Activated naive CD8-positive, alpha-beta T cell (primary cell): ENCODE measurements at regions not wholly inside any gene's neighbourhood (a gene's known extent, or its start where the extent isn't known, plus 50 kb on each side); places are given as distances from the start of the nearest gene placed in this dataset.
"Not testable (repeated sequence)": the region's sequence is repeated elsewhere in the genome, so short reads cannot be mapped to it uniquely, and the experiment has no call there.

Experiments used
- H3K27ac Mint-ChIP-seq: one replicate; pipeline ENCODE4 v1.8.0; 2021; ENCODE audit warnings: mixed read lengths
- H3K27me3 Mint-ChIP-seq: one replicate; pipeline ENCODE4 v1.8.0; 2021; ENCODE audit warnings: mixed read lengths
- H3K36me3 Mint-ChIP-seq: one replicate; pipeline ENCODE4 v1.8.0; 2021; ENCODE audit warnings: mixed read lengths
- H3K4me1 Mint-ChIP-seq: one replicate; pipeline ENCODE4 v1.8.0; 2021; ENCODE audit warnings: low read depth, mixed read lengths
- H3K4me3 Mint-ChIP-seq: one replicate; pipeline ENCODE4 v1.8.0; 2021; ENCODE audit warnings: mild to moderate bottlenecking, mixed read lengths
- H3K9me3 Mint-ChIP-seq: one replicate; pipeline ENCODE4 v1.8.0; 2021; ENCODE audit warnings: low read depth, mixed read lengths

DNA sequence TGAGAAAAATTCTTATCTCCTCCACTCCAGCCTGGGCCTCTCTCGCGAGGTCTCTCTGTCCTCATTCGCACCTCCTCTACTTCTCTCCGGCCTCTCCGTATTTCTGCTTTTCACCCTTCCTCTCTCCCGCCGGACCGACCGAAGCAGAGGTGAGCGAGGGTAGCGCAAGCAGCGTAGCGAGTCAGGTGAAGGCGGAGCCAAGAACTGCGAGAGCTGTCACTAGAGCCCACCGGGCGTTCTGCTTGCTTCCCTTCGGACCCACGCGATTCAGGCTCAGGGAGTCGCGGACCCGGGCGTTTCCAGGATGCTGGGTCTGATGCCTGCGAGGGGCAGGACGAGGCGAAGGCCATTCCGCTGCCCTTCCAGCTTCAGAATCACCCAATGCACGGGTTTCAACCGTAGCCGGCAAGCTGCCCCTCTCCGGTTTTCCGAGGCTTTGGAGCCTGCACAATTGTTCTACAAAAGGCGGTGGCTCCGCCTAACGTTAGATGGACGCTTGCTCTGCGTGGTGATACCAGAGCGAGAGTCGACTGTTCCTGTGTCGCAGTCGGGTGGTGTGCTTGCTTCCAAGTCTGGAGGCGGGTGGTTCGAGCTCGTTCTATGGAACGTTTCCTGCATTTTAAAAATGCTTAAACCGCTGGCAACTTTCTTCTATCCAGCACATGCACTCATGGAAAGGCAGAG, 310.2 kb downstream of the FAM72C start:
- peaks cover 5% of the 10 kb centered on the region for H3K36me3 Mint-ChIP-seq
- peaks cover 73% of the 10 kb centered on the region for H3K27me3 Mint-ChIP-seq
- H3K9me3 Mint-ChIP-seq: peaks cover 9% of the 10 kb centered on the region
- peaks cover 11% of the 10 kb centered on the region for H3K4me1 Mint-ChIP-seq
- H3K4me3 Mint-ChIP-seq: peak overlapping the region; percentile 82
- H3K27ac Mint-ChIP-seq: no peak overlapping the region

DNA sequence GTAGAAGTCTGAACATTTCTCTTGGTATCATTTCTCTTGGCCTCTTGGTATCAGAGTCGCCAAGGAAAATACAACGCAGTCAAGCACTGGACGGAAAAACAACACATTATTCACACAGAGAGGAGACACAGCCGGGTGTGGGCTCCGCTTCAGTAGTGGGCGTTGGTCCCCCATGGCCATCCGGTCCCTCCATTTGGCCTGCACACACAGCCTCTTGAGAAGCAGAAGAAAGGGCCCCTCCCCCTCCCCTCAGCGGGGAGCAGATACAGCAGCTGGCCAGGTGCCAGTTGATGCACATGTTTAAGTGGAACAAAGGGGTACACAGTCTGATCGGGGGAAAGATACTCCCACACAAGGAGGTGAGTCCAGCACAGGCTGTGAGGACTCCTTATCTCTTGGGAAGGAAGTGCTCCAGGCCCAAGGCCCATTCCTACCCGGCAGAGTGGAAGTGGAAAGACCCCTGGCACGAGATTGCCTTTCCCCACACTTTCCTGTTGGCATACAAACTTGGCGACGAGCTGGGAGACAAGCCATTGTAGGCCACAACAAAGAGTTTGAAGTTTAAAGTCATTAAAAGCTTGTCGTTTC, 311.3 kb downstream of the FAM72C start:
- Mint-ChIP-seq H3K9me3 (peaks cover 17% of the 10 kb centered on the region), H3K36me3 (peaks cover 6% of the 10 kb centered on the region), H3K27ac (no peak overlapping the region), H3K4me3 (peak overlapping the region; percentile 28), H3K27me3 (peaks cover 71% of the 10 kb centered on the region), H3K4me1 (peaks cover 11% of the 10 kb centered on the region)

DNA sequence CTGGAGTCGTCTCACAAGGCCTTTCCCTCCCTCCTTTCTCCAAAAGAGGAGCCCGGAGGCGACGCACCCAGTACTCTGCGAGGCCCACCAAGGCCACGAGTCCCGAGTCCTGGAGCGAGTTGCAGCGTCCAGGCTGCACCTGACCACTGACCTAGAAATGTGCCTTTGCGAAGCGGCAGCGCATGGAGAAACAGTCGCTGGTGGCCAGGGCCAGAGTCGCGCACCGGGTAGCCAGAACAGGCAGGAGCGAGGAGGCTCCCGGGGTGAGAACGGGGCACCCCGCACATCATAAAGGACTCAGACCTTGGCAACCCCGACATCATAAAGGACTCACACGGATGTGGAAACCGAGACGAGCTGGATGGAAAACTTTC, 318.4 kb downstream of the FAM72C start:
- Mint-ChIP-seq H3K36me3 (peaks cover 6% of the 10 kb centered on the region), H3K9me3 (peaks cover 21% of the 10 kb centered on the region), H3K27ac (no peak overlapping the region), H3K4me1 (no peaks in the 10 kb centered on the region), H3K27me3 (peaks cover 65% of the 10 kb centered on the region), H3K4me3 (no peak overlapping the region)

DNA sequence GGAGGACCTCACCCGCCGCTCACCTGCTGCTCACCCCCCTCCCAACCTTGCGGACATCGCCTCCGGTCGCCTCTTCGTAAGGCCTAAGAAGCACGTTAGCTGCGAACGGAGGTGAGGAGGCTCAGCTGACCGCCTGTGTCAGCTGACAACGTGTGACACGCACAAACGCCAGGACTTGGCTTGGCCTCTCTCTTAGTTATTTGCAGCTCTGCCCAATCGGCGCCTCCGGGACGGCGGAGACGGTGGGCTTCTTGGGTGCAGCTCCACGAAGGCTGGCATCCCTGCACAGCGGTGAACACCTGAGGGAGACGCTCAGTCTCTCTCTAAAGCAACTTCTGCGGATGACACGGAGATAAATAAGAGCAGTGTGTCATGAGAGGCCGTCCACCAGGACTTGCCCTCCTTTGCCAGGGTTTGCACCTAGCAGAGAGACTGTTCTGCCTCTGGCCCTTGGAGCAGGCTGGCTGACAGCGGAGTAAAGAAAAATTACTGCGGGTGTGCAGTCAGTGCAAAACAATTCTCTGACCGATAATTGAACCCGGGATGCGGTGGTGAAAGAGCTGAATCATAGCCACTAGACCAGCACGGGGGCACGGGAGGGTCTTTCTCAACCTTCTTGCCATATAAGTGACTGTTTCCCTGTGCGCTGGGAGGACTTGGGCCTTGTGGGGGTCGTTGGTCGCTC, 318.9 kb downstream of the FAM72C start:
- H3K27me3 Mint-ChIP-seq: peaks cover 63% of the 10 kb centered on the region
- H3K9me3 Mint-ChIP-seq: peaks cover 20% of the 10 kb centered on the region
- H3K4me1 Mint-ChIP-seq: no peaks in the 10 kb centered on the region
- no peak overlapping the region for H3K4me3 Mint-ChIP-seq
- no peak overlapping the region for H3K27ac Mint-ChIP-seq
- peaks cover 5% of the 10 kb centered on the region for H3K36me3 Mint-ChIP-seq

DNA sequence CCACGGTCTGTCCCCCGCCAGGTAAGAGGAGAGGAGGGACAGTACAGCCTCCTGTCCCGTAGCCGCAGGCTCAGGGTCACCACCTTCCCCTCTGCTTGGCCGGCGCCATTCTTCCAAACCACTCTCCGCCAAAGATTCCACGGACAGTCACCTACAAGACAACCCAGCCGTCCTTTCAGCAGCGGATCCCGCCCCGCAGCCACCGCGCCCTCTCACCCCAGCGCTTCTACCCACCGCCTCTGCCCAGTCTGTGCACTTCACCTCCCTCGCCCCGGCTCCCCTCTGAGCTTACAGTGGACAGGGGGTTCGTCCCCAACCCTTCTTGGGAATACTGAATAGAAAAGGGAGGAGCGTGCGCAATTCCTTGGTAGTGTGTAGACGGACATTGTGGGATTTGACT, 319.6 kb downstream of the FAM72C start:
- H3K27ac Mint-ChIP-seq: no peak overlapping the region
- H3K27me3 Mint-ChIP-seq: peaks cover 61% of the 10 kb centered on the region
- no peaks in the 10 kb centered on the region for H3K4me1 Mint-ChIP-seq
- no peak overlapping the region for H3K4me3 Mint-ChIP-seq
- H3K36me3 Mint-ChIP-seq: peaks cover 3% of the 10 kb centered on the region
- H3K9me3 Mint-ChIP-seq: peaks cover 15% of the 10 kb centered on the region

DNA sequence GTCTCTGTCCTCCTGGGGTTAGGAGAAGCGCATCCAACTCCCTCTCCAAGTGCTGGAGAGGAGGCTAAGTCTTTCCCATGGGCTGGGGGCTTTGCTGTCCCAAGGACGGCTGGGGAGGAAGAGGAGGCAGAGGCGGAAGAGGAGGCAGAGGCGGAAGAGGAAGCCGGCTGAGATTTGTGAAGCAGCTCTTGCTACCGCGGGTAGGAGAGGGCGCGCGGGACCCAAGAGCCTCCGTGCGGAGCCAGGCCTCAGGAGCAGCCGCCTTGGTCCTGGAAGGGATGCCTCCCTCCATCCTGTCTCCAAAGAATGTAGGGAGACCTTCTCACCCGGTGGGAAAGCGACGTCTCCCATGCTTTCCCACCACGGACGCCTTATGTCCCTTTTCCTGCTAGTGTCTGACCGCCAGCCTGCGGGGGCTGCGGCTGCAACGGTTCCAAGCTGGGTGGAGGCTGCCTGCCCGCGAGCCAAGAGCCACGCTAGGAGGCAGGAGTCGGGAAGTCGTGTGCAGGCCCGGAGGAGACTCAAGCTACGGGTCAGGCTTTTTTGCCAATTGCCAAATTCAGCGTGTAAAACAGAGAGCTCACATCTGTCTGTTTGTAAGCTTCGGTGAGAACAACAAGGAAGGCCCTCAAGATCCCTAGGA, 320.3 kb downstream of the FAM72C start:
- Mint-ChIP-seq H3K9me3 (peaks cover 14% of the 10 kb centered on the region), H3K4me1 (no peaks in the 10 kb centered on the region), H3K27me3 (peaks cover 57% of the 10 kb centered on the region), H3K36me3 (peaks cover 3% of the 10 kb centered on the region), H3K4me3 (no peak overlapping the region), H3K27ac (no peak overlapping the region)

DNA sequence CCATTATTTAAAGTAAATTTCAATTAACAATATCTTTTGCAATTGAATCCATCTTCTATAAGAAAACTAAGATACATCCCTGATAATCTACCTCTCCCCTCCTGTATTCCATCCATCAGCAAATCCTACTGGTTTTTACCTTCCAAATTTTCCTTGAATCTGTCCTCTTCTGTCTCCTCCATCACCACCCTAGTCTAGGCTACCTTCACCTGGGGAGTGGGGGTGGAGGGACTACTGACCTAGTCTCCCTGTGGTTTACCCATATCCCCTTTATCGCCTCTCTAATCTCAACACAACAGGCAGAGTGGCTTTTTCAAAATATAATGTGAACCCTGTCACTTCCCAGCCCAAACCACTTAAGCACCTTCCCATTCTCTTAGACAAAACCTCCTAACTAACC, 327.8 kb downstream of the FAM72C start:
- H3K4me3 Mint-ChIP-seq: peak overlapping the region; percentile 49
- H3K27me3 Mint-ChIP-seq: peaks cover 31% of the 10 kb centered on the region
- not testable (repeated sequence) for H3K36me3 Mint-ChIP-seq, H3K9me3 Mint-ChIP-seq, H3K27ac Mint-ChIP-seq, H3K4me1 Mint-ChIP-seq

DNA sequence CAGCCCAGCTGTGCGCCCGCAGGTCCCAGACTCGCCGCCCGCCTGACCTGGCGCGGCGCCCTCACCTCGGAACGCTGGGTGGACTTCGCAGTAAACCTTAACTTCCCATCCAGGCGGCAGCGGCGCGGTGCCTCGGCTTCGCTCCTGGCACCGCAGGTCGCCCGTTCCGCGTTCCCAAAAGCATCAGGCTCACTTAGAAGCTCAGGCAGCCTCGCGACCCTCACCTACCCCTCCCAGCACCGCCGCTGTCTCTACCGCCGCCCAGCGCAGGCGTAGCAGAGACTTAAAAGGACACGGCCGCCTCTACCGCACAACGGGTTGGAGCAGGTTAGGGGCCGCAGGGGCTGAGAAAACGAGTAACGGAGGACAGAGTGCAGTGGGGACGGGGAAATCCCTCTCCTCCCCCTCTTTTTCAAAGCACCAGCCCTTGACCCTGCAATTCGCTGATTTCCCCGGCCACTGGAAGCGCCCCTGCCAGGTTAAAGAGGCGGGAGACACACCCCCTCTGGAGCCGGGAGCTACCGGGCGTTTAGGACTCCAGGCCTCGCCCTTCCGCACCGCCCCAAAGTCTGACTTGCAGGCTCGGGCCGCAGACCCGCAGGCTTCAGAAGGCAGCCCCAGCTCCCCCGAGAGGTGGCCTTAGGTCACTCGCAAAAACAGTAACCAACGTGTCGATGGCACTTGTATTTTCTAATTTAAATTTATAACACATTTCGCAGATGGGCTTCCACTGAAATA, 328.5 kb downstream of the FAM72C start:
- no peak overlapping the region for H3K27ac Mint-ChIP-seq
- H3K9me3 Mint-ChIP-seq: peaks cover 3% of the 10 kb centered on the region
- H3K27me3 Mint-ChIP-seq: peaks cover 28% of the 10 kb centered on the region
- H3K4me3 Mint-ChIP-seq: no peak overlapping the region
- H3K4me1 Mint-ChIP-seq: peaks cover 2% of the 10 kb centered on the region
- H3K36me3 Mint-ChIP-seq: peaks cover 2% of the 10 kb centered on the region

DNA sequence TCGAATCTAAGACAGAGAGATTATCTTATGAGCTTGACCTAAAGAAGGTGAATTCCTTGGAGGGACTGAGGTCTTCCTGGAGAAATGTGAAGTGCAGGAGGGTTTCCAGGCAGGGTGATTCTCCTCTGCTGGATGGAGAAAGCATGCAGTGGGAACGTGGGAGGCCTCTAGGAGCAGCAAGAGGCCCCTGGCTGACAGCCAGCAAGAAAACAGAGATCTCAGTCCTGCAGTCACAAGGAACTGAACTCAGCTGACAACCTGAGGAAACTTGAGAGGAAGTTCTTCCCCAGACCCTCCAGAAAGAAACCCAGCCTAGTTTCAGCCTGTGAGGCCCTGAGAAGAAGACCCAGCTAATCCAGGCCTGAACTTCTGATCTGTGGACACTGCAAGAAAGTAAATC, 345.9 kb downstream of the FAM72C start:
- H3K27ac Mint-ChIP-seq: no peak overlapping the region
- no peak overlapping the region for H3K4me3 Mint-ChIP-seq
- H3K9me3 Mint-ChIP-seq: no peaks in the 10 kb centered on the region
- no peaks in the 10 kb centered on the region for H3K4me1 Mint-ChIP-seq
- peaks cover 38% of the 10 kb centered on the region for H3K27me3 Mint-ChIP-seq
- no peaks in the 10 kb centered on the region for H3K36me3 Mint-ChIP-seq

DNA sequence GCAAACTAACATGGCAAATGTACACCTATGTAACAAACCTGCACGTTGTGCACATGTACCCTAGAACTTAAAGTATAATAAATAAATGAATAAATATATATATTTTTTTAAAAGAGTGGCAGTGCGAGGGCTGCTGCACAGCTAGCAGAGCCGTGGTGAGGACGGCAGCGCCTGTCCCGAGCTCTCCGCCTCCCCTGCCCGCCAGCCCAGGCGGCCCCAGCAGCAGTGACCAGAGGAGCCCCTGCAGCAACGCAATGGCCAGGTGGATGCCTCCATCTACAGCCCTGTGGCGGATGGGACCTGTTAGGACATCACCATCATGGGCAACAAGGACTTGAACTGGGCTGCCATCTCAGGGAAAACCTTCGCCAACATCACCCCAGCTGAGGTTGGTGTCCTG, 351.9 kb downstream of the FAM72C start:
- no peaks in the 10 kb centered on the region for H3K36me3 Mint-ChIP-seq
- H3K27me3 Mint-ChIP-seq: peaks cover 18% of the 10 kb centered on the region
- H3K4me3 Mint-ChIP-seq: no peak overlapping the region
- no peaks in the 10 kb centered on the region for H3K4me1 Mint-ChIP-seq
- no peak overlapping the region for H3K27ac Mint-ChIP-seq
- H3K9me3 Mint-ChIP-seq: no peaks in the 10 kb centered on the region

DNA sequence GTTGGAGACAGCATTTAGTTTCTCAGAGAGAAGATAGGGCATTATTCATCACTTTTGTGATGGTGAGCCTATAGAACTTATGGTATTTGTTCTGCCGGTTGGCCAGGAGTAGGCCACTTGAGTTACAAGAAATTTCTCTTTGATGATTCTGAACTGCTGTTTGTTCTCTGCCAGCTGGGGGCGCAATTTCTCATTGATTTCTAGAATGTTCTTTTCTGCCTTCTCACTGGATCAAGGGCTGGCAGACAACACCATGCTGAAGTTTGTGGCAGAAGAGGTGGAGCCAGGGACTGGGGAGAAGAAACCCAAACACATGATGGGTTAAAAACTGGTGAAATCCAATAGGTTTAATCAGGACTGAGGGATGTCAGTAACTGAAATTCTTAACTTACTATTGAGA, 360.6 kb downstream of the FAM72C start:
- peaks cover 4% of the 10 kb centered on the region for H3K27me3 Mint-ChIP-seq
- H3K4me3 Mint-ChIP-seq: no peak overlapping the region
- H3K9me3 Mint-ChIP-seq: no peaks in the 10 kb centered on the region
- H3K36me3 Mint-ChIP-seq: no peaks in the 10 kb centered on the region
- no peak overlapping the region for H3K27ac Mint-ChIP-seq
- no peaks in the 10 kb centered on the region for H3K4me1 Mint-ChIP-seq

DNA sequence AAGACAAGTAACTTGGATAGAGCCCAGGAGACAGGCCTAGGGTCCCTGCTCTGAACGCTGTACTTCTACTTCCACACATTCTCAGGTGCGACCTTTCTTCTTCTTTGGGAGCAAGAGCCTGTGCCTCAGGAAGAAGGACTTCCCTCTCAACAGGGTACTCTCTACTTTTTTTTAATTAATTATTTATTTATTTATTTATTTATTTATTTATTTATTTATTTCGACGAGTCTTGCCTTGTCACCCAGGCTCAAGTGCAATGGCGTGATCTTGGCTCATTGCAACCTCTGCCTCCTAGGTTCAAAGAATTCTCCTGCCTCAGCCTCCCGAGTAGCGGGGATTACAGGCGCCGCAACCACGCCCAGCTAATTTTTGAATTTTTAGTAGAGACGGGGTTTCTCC, 361.6 kb downstream of the FAM72C start:
- H3K9me3 Mint-ChIP-seq: peaks cover under 1% of the 10 kb centered on the region
- no peak overlapping the region for H3K27ac Mint-ChIP-seq
- no peak overlapping the region for H3K4me3 Mint-ChIP-seq
- peaks cover 4% of the 10 kb centered on the region for H3K27me3 Mint-ChIP-seq
- H3K36me3 Mint-ChIP-seq: no peaks in the 10 kb centered on the region
- no peaks in the 10 kb centered on the region for H3K4me1 Mint-ChIP-seq

DNA sequence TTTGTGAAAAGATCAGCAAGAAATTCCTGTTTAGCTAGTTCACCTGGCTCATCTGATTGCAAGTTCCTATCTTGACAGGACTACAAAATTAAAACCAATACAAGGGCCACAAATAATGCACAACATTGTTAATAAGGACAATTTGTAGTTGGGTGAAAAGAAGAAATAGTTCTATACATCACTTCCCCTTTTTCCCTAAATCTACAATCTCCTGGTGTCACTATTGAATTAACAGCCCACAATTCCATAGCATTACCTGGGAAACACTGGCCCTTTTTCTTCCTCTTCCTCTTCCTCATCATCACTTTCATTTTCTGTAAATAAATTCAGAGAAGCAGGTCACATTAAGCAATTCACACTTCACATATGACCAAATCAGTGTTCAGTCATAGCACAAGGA, 366.9 kb downstream of the FAM72C start:
- H3K36me3 Mint-ChIP-seq: no peaks in the 10 kb centered on the region
- no peak overlapping the region for H3K27ac Mint-ChIP-seq
- H3K9me3 Mint-ChIP-seq: peaks cover 4% of the 10 kb centered on the region
- no peaks in the 10 kb centered on the region for H3K4me1 Mint-ChIP-seq
- no peak overlapping the region for H3K4me3 Mint-ChIP-seq
- peaks cover 12% of the 10 kb centered on the region for H3K27me3 Mint-ChIP-seq

DNA sequence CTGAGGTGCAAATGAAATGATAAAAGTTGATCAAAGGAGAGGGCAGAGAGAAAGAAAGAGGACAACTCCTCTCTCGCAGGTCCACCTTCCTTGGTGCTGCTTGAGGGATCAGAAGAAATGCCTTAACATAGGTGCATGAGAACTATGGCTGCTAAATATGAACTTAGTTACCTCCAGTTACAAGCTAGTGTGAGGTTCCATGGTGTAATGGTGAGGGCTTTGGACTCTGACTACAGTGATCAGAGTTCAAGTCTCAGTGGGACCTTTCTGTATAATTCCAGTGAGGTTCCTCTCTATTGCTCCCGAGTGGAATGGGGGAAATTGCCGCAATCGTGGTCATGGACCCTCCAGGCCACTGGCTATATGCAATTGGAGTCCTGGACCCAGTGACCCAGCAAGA, 387.3 kb downstream of the FAM72C start:
- Mint-ChIP-seq H3K36me3 (no peaks in the 10 kb centered on the region), H3K9me3 (no peaks in the 10 kb centered on the region), H3K4me3 (no peak overlapping the region), H3K27me3 (peaks cover 5% of the 10 kb centered on the region), H3K27ac (no peak overlapping the region), H3K4me1 (no peaks in the 10 kb centered on the region)
